T-helper 17 cell (primary cell): ENCODE measurements at regions not wholly inside any gene's neighbourhood (a gene's known extent, or its start where the extent isn't known, plus 50 kb on each side); places are given as distances from the start of the nearest gene placed in this dataset.

Experiments used
- ATAC-seq: fragments of 150-1000 bp; cut with Tn5 transposase; 2 replicates; pipeline ENCODE4 v1.10.0; 2021; ENCODE audit warnings: mild to moderate bottlenecking, moderate library complexity
- DNase-seq, 3 donors: peaks; one replicate each; pipeline versions ENCODE4 v3.0.0 to v3.0.0-alpha.2; 2020 to 2021
- H3K9me3 ChIP-seq: one replicate; pipeline ENCODE4 v1.7.0; 2013; ENCODE audit warnings: low read length, mild to moderate bottlenecking; ENCODE audit not compliant: control insufficient read depth, poor library complexity, severe bottlenecking
- H3K27ac Mint-ChIP-seq: one replicate; pipeline ENCODE4 v1.8.0; 2022; ENCODE audit warnings: mild to moderate bottlenecking, moderate library complexity, mixed read lengths
- H3K27me3 Mint-ChIP-seq: one replicate; pipeline ENCODE4 v1.8.0; 2022; ENCODE audit warnings: mixed read lengths
- H3K36me3 Mint-ChIP-seq: one replicate; pipeline ENCODE4 v1.8.0; 2022; ENCODE audit warnings: low read depth, mixed read lengths
- H3K4me1 Mint-ChIP-seq: one replicate; pipeline ENCODE4 v1.8.0; 2022; ENCODE audit warnings: mild to moderate bottlenecking, mixed read lengths
- H3K4me3 Mint-ChIP-seq: one replicate; pipeline ENCODE4 v1.8.0; 2022; ENCODE audit warnings: mild to moderate bottlenecking, moderate library complexity, mixed read lengths

DNA sequence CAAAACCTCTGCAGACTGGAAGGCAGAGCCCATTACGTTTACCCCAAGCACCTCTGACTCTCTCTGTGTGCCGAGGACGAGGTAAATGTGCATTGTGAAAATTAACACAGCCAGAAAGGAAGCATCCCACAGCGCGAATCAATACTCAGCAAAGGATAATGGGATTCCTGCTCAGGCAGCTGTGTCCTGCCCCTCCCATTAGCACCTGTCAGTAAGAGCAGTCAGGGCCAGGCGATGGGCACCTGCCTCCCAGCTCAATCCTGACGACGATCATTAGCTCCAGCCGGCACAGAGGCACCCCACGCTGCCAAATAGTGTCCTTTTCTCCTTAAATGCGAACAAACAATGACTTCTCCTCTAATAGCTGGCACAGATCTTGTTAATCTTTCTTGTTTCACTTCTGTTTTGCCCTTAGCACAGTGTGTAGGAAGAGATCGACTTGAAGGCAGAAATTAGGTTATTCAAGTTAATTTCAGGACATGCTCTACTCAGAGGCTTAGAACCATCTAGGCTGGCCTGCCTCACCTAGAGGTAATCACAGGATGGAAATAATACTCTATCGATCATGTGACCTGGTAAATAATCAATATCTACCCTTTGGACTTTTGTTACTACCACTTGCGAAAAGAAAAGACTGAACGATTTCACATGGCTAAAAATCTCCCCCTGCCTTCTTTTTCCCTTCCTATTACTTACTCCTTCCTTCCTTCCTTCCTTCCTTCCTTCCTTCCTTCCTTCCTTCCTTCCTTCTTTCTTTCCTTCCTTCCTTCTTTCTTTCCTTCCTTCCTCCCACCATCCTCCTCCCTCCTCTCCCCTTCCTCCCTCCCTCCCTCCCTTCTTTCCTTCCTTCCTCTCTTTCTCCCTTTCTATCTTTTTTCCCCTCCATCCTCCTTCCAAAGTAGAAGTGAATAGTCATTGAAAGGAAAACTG, 487.9 kb upstream of the ID2 start:
- ATAC-seq (no peak), DNase-seq (no peak)
- Mint-ChIP-seq H3K27ac (no peak overlapping the region), H3K4me3 (no peak overlapping the region), H3K4me1 (peaks cover 6% of the 10 kb centered on the region), H3K27me3 (no peaks in the 10 kb centered on the region), H3K36me3 (no peaks in the 10 kb centered on the region)
- no peaks in the 10 kb centered on the region for H3K9me3 ChIP-seq

GRCh38 chr2:8195784-8196183, 486.1 kb upstream of the ID2 start:
- H3K4me3 Mint-ChIP-seq, result no peak overlapping the region
- no peak for DNase-seq
- H3K9me3 ChIP-seq, result no peaks in the 10 kb centered on the region
- no peak overlapping the region for H3K27ac Mint-ChIP-seq
- H3K4me1 Mint-ChIP-seq, result peaks cover 2% of the 10 kb centered on the region
- H3K27me3 Mint-ChIP-seq, result no peaks in the 10 kb centered on the region
- H3K36me3 Mint-ChIP-seq, result no peaks in the 10 kb centered on the region
- no peak for ATAC-seq

DNA sequence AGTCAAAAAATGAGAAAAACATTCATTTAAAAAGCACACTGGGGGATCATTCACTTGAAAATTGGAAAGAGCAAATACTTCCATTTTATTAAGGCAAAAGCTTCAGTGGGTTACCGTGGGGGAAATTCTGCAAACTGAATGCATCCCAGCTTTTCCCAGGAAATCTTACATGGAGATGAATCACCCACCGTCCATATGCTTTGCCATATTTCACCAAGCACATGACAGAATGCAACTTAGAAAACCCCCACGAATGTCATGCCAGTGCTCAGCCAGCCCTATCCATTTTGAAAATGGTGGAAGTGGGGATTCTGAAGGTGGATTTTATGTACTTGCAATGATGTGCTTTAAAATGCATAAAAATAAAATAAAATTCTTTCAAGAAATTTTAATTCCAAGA, 485.5 kb upstream of the ID2 start:
- Mint-ChIP-seq H3K4me3 (no peak overlapping the region), H3K36me3 (peaks cover 3% of the 10 kb centered on the region), H3K27me3 (no peaks in the 10 kb centered on the region), H3K4me1 (peaks cover 2% of the 10 kb centered on the region), H3K27ac (no peak overlapping the region)
- DNase-seq (no peak), ATAC-seq (no peak)
- H3K9me3 ChIP-seq, result no peaks in the 10 kb centered on the region

DNA sequence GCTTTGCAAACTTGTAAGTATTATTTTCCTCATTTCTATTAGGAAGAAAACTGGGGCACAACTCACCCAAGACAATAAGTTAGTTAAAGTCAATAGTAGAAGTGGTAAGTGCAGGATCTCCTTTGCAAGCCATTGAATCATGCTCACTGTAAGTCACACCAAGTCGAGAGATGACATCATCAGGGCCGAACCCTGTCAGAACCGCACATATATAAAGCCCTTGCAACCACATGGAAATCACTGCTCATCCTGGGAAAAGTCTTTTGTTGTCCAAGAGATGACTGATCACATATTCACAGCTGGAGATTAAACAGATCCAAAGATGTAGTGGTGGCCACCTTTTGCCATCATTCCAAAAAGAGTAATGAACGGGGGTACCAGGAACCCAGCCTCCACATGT, 484.8 kb upstream of the ID2 start:
- H3K27me3 Mint-ChIP-seq, result no peaks in the 10 kb centered on the region
- no peak overlapping the region for H3K27ac Mint-ChIP-seq
- no peak overlapping the region for H3K4me3 Mint-ChIP-seq
- ATAC-seq (no peak), DNase-seq (no peak)
- H3K36me3 Mint-ChIP-seq, result peaks cover 3% of the 10 kb centered on the region
- peaks cover 2% of the 10 kb centered on the region for H3K4me1 Mint-ChIP-seq
- no peaks in the 10 kb centered on the region for H3K9me3 ChIP-seq

DNA sequence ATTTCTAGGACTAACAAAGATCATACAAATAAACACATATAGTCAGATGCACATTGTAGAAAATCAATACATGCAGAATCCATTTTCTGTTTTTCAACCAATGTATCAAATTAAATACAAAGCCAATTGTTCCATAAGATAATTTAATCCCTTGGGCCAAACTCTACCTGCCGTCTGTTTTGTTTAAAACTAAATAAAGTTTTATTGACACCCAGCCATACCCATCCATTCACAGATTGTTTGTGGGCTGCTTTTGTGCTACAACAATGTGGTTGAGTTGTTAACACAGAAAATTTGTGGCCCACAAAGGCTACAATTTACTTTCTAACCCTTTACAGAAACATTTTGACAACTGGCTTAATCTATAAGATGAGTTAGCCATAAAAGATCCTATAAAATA, 484.0 kb upstream of the ID2 start:
- peaks cover 3% of the 10 kb centered on the region for H3K36me3 Mint-ChIP-seq
- no peaks in the 10 kb centered on the region for H3K9me3 ChIP-seq
- ATAC-seq (no peak), DNase-seq (no peak)
- H3K27ac Mint-ChIP-seq, result no peak overlapping the region
- H3K4me3 Mint-ChIP-seq, result no peak overlapping the region
- H3K4me1 Mint-ChIP-seq, result peaks cover 2% of the 10 kb centered on the region
- H3K27me3 Mint-ChIP-seq, result no peaks in the 10 kb centered on the region

DNA sequence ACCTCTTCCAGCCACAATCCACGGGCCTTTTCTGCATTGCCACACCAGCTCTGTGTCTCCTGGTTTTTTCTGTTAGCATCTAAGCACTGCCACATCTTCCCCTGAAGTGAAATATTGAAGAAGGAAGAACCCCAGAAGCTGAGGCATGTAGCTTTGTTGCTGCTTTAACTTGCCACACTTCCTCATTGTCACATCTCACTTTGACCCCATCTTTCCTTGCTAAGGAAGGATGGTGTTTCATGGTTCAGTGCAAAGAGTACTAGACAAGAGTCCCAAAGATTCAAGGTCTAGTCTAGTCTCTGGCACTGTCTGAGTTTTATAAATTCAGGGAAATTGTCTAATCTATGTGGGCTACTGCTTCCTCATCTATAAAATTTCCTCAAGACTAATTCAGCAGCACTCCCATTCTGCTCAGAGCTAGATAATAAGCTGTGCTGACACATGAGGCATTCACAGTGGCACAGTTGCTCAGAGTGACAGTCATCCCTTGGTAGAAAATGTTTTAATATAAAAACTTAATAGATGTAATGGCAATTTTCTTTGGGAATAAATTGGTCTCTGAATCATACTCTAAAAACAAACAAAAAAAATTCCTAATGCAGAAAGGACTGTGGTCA, 483.0 kb upstream of the ID2 start:
- Mint-ChIP-seq H3K4me1 (no peaks in the 10 kb centered on the region), H3K36me3 (peaks cover 3% of the 10 kb centered on the region), H3K4me3 (no peak overlapping the region), H3K27me3 (no peaks in the 10 kb centered on the region), H3K27ac (no peak overlapping the region)
- DNase-seq, result no peak
- H3K9me3 ChIP-seq, result no peaks in the 10 kb centered on the region
- ATAC-seq, result no peak

DNA sequence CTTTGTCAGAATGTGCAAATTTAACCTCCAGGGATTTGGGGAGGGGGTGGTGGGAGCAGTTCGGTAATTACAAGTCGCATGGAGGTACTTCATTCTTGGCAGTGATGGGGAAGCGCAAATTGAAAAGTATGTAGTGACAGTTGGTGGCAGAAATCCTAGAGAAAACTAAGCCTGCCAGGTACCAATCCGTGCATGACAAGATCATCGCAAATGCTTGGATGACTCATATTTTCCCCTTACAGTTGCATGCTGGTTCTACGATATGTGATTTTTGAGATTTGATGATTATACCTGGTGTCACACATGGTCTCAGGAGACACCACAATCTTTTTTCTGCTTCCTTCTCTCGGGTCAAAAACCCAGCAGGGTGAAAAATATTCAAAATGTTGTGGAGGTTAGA, 479.7 kb upstream of the ID2 start:
- ATAC-seq, result no peak
- DNase-seq, result no peak
- no peaks in the 10 kb centered on the region for H3K9me3 ChIP-seq
- Mint-ChIP-seq H3K27me3 (no peaks in the 10 kb centered on the region), H3K4me1 (no peaks in the 10 kb centered on the region), H3K27ac (no peak overlapping the region), H3K36me3 (peaks cover 5% of the 10 kb centered on the region), H3K4me3 (no peak overlapping the region)

GRCh38 chr2:8203364-8203763, 478.5 kb upstream of the ID2 start:
- DNase-seq, result no peak
- no peak overlapping the region for H3K27ac Mint-ChIP-seq
- H3K9me3 ChIP-seq, result no peaks in the 10 kb centered on the region
- no peak overlapping the region for H3K4me3 Mint-ChIP-seq
- H3K36me3 Mint-ChIP-seq, result peaks cover 5% of the 10 kb centered on the region
- ATAC-seq, result no peak
- H3K27me3 Mint-ChIP-seq, result no peaks in the 10 kb centered on the region
- H3K4me1 Mint-ChIP-seq, result no peaks in the 10 kb centered on the region

DNA sequence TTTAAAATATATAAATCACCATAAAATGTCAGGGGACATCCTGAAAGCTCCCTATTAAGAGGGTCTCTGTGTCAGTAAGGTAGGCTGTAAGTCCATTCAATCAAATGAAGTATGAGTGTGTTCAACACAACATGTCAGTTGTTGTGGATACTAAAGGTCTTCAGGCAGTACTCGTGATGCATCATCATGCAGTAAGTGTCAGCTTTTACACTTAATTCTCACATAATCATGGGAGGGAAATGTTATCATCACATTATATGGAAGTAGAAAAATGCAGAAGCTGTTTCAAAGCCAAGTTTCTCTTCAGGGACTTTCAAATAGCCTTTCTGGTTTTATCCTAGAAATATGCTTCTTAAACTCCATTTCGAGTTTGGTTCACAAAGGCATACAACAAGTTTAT, 477.1 kb upstream of the ID2 start:
- ATAC-seq (no peak), DNase-seq (no peak)
- no peak overlapping the region for H3K4me3 Mint-ChIP-seq
- no peaks in the 10 kb centered on the region for H3K27me3 Mint-ChIP-seq
- H3K27ac Mint-ChIP-seq, result no peak overlapping the region
- peaks cover 5% of the 10 kb centered on the region for H3K36me3 Mint-ChIP-seq
- no peaks in the 10 kb centered on the region for H3K9me3 ChIP-seq
- no peaks in the 10 kb centered on the region for H3K4me1 Mint-ChIP-seq

DNA sequence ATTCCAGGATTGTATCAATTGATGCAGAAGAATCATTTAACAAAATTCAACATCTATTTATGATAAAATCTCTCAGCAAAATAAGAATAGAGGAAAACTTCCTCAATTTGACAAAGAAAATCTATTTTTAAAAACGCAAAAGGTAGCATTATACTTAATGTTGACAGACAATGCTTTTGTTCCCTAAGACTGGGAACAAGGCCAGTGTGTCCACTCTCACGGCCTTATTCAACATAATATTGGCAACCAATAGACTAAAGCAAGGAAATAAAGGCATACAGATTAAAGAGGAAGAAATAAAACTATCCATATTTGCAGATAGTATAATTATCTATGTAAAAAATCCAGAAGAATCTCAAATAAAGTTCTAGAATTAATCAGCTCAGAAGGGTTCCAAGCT, 472.4 kb upstream of the ID2 start:
- H3K9me3 ChIP-seq, result no peaks in the 10 kb centered on the region
- H3K4me1 Mint-ChIP-seq, result no peaks in the 10 kb centered on the region
- no peak overlapping the region for H3K27ac Mint-ChIP-seq
- no peak overlapping the region for H3K4me3 Mint-ChIP-seq
- no peaks in the 10 kb centered on the region for H3K27me3 Mint-ChIP-seq
- peaks cover 2% of the 10 kb centered on the region for H3K36me3 Mint-ChIP-seq
- DNase-seq, result no peak
- ATAC-seq, result no peak

DNA sequence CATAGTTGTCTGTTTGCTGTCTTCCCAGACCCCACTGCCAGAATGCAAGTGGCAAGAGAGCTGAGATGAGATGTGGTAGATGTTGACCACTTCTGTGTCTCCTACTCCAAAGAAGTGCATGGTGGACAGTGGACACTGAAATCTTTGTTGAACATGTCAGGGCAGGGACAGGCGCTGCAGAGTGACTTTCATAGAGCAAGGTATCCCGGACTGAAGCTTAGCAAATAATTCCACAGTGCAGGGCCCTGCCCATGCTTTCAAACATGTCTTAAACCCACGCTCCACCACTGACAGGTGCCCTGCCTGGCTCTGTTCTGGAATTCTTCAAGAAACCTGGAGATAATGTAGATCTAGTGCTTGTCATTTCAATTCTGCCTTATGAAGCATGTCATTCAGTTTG, 470.5 kb upstream of the ID2 start:
- no peak for DNase-seq
- Mint-ChIP-seq H3K27ac (no peak overlapping the region), H3K4me1 (no peaks in the 10 kb centered on the region), H3K36me3 (no peaks in the 10 kb centered on the region), H3K27me3 (no peaks in the 10 kb centered on the region), H3K4me3 (no peak overlapping the region)
- no peaks in the 10 kb centered on the region for H3K9me3 ChIP-seq
- no peak for ATAC-seq

GRCh38 chr2:8212239-8212638, 469.6 kb upstream of the ID2 start:
- H3K4me3 Mint-ChIP-seq, result no peak overlapping the region
- DNase-seq (no peak), ATAC-seq (no peak)
- H3K27me3 Mint-ChIP-seq, result no peaks in the 10 kb centered on the region
- no peaks in the 10 kb centered on the region for H3K36me3 Mint-ChIP-seq
- no peaks in the 10 kb centered on the region for H3K9me3 ChIP-seq
- H3K27ac Mint-ChIP-seq, result no peak overlapping the region
- H3K4me1 Mint-ChIP-seq, result no peaks in the 10 kb centered on the region

- no peak for ATAC-seq
- DNase-seq, result no peak
- H3K4me1 Mint-ChIP-seq, result peaks cover 1% of the 10 kb centered on the region
- no peaks in the 10 kb centered on the region for H3K9me3 ChIP-seq
- H3K27ac Mint-ChIP-seq, result no peak overlapping the region
- H3K36me3 Mint-ChIP-seq, result no peaks in the 10 kb centered on the region
- no peak overlapping the region for H3K4me3 Mint-ChIP-seq
- H3K27me3 Mint-ChIP-seq, result no peaks in the 10 kb centered on the region
Measured at GRCh38 chr2:8214036-8214615, 467.7 kb upstream of the ID2 start.
